ENCODE measurements at regions not wholly inside any gene's neighbourhood (a gene's known extent, or its start where the extent isn't known, plus 50 kb on each side); places are given as distances from the start of the nearest gene placed in this dataset.

DNA sequence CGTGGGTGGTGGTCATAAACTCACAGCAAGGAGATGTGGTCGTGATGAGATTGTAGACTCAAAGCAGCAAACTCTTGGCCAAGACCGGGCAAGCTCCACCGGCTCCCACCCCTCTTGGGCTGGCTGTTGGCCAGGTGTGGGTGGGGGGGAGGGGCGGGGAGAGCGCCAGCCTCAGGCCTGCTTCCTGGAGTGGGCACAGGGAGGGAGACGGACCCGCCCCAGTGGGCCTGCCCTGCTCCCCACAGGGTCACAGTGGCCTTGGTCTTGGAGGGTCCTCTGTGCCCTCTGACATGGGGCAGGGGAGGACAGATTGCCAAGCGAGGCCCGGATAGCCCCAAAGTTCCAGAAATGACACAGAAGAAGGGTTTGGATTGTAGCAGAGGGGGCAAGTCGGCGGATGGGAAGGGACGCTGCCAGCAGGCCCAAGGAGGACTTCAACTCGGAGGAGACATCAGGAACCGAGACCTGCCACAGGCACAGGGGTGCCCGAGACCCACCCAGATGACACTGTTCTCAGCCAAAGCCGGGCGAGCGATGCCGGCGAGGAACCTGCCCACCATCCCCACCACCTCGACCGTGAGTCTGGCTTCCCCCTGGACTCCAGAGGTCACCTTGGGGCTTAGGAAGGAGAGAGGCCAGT lies 85.4 kb upstream of the ACTRT2 start:
- no peak for DNase-seq

DNA sequence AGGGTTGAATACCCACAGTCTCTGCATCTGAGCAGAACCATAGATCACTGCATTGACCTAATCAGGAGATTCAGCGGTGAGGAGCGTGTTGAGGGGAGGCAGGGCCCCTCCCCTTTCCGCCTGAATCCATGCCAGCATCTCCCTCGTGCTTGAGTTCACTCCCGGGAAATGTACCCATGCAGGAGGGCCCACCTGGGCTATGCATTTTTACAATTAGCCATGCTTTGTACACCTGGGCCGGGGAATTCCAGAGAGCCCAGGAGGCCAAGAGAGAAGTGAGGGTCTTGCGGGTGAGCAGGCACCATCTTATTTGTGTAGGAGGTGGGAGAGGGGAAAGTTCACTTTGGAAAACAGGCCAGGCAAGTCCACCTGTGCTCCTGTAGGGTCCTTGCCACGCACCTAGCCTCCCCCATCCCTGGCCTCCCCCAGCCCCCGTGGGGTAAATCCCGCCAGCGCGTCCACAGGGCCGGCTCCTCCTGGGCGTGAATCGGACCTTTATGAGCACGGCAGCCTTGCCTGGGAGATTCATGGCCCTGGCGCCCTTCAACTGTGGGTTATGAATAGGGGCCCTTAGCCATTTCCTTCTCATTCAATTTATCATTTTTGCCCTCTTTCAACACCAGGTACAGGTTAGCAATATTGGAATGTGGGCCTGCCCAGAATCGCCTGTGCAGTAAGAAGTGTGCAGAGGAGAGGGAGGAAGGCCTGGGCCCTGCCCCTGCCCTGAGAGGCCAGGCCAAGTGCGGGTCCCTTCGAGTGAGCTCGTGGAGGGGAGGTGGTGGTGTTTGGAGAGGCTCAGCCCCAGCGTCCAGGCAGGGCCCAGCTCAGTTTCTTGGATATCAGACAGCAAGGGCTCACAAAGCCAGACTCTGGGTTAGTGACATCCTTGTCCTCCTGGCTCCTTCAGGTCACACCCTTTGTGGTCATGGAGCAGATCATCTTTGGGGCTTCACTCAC lies 84.4 kb upstream of the ACTRT2 start:
- DNase-seq = no peak

DNA sequence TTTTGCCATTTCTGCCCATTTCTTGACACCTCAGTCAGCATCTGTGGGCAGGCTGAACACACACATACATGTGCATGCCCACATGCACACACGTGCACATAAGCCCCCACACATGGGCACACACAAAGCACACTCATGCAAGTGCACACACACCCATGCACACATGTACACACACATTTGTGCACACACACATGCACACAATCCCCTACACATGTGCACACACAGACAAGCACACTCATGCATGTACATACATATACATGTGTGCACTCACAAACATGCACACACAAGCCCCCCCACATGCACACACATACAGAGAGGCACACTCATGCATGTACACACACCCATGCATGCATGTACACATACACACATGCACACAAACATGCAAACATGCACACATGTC lies 83.5 kb upstream of the ACTRT2 start:
- no peak for DNase-seq

DNA sequence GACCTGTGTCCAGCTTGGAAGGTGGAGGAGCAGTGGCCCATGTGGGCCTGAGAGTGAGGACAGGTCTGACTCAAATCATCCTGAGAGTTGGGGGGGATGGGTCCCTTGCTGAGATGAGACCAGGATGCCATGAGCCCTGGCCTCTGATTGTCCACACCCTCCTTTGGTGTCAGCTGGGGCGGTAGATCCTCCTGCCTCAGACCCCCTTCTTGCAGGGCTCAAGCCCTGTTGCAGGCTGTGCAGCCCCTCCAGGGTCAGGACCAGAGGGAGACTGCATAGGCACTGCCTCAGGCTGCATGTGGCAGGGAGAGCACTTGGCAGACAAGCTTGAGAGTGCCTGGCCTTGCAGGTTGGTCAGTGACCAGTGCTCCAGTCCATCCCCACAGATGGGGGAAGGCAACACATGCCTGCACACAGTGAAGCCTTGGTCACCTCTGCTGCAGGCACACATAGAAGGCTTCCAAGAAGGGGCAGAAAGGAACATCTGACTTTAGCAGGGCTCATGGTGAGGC lies 82.2 kb upstream of the ACTRT2 start:
- no peak for DNase-seq

DNA sequence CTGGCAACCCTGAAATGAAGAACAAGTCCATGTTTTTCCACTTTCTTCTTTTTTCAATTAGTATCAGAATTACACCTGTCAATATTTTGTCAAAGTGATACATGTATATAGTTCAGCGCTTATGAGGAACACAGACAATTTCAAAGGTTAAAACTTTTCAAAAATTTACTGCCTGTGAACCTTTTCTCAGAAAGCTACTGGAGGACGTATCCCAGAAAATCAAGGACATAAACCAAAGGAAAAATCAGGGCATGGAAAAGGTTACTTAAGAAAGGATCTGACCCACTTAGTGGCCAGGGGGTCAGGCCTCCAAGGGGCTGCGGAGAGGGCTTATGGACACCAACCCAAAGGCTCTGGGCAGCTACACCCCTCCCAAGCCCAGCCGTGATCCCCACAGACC lies 81.1 kb upstream of the ACTRT2 start:
- no peak for DNase-seq

DNA sequence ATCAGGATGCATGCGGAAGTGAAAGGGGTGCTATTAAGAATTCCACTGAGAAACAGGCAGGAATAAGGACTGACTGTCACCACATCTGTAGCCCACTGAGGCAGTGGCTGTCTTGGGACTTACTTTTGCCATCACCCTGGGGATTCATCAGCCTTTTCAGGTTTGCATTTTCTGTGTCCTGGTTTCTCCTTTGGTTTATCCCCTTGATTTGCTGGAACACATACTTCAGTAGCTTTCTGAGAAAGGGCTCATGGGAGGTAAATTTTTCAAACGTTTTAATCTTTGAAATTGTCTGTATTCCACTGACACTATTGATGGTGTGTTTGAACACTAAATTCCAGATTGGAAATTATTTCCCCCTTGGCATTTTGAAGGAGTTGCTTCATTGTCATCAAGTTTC lies 80.2 kb upstream of the ACTRT2 start:
- no peak for DNase-seq

DNA sequence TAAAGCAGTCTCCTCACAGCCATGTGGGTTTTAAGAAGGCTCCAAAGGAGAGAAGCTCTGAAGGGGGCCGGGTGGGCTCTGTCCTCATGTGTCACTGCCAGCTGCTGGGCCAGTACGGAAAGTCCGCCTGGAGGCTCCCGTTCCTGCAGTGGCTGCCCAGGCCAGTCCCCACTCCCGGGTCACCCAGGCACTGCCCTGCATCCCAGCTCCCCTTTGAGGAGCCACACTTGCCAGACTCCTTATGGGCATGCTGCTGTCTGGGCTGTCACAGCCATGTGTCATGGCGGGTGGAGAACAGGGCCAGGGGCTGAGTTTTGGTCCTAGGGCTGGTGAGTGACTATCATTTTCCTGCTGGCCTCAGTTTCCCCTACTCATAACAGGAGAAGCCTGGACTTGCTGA lies 79.4 kb upstream of the ACTRT2 start:
- no peak for DNase-seq

DNA sequence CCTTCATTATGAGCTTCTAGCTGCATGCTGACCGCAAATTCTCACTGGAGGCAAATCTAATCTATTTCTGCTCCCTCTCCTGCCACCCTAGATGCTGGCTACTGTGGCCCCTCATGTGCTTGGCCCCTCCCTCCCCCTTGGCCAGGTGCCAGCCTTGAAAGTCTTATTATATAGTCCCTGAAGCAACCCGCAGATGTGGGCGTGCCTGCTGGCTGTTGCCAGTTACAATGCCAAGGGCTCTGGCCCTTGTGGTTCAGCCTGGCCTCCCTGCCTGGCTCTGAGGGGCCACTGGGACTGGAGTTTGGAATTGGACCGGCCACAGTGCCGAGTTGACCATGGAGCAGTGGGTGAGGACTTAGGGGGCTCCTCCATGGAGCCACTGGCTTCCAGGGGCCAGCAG lies 78.9 kb upstream of the ACTRT2 start:
- no peak for DNase-seq

DNA sequence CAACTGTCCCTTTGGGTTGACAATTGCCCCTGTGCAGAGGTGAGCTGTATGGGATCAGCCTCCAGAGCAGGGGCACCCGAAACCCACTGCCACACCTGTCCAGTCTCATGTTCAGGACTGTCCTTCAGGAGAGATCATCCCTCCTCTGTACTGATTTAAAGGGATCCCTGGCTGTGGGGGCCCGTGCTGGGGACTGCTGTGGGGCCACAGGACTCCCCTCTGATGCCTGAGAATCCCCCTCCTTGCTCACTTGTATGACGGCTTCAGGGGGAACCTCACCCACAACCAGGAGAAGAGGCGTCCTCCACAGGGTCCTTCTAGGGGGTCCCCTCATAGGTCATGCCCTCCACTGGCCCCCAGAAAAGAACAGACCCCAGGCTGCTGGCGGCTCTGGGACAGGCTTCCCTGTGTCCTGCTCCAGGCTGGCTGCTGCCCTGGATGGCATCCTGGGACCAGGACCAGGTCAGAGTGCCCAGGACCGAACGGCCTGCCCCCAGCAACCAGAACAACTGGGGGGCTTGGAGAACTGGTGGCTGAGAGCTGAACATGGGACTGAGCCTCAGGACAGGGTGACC lies 77.5 kb upstream of the ACTRT2 start:
- DNase-seq = no peak

DNA sequence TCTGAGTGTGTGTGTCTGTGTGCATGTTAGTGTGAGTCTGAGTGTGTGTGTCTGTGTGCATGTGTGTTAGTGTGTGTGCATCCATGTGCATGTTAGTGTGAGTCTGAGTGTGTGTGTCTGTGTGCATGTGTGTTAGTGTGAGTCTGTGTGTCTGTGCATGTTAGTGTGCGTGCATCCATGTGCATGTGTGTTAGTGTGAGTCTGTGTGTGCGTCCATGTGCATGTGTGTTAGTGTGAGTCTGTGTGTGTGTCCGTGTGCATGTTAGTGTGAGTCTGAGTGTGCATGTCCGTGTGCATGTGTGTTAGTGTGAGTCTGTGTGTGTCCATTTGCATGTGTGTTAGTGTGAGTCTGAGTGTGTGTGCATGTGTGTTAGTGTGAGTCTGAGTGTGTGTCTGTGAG lies 76.6 kb upstream of the ACTRT2 start:
- no peak for DNase-seq

DNA sequence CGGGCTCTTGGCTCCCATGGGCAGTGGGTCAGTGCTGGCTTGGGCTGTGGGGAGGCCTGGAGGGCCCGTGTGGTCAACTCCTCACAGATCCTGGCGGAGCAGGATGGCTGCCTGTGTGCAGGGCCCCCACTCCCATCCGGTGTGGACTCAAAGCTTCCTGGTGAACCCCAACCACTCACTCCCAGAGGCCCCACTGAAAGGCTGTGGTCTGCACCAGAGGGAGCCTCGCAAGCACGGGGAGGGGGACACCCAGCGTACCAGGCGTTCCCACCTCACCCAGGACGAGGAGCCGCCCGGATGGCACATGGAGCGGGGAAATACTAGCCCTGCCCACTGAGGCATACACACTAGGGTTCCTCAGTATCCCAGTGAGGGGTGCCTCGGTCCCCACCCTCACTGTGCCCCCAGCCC lies 75.4 kb upstream of the ACTRT2 start:
- no peak for DNase-seq

DNA sequence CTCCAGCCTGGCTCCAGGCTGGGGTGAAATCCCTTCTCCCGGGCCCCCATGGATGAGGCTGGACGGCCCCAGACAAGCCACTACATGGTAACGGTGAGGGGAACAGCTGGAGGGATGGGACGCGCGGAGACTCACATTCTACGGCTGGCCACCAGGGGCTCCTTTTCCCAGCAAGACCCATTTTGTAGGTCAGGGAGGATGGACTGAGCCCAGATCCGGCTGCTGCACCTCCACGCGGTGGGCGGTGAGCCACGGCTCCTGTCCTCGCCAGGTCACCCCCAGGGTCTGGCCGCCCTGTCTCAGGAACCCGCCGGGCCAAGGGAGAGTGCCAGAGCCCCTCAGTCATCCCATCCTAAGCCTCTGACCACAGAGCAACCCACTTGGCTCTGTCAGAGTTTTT lies 75.0 kb upstream of the ACTRT2 start:
- no peak for DNase-seq

DNA sequence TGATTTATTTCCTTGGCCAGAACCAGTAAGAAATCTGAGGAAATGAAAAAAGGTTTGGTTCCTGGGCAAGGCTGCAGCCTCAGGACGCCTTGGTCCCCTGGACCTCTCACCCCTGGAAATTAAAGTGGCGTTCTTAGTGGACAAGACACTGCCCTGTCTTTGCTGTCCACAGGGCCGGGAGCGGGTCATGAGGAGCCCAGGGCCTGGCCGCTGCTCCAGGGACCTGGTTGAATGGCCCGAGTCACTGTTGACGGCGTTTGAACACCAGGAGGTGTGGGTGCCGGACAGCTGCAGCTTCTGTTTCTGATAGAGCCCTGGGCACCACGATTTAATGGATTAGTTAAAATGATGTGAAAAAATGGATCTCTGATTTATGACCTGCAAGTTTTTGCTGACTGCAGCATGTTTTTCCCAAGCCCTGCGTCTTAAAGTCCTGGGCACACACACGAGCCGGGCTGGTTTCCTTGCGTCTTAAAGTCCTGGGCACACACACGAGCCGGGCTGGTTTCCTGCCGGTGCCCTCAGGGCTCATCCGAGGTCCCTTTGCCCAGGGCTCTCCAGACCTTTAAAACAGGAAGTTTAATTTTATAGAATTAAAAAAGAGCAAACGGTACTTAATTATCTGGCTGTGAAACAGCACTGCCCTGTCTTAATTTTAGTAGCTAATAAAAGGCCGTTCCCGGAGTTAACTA lies 74.1 kb upstream of the ACTRT2 start:
- no peak for DNase-seq

DNA sequence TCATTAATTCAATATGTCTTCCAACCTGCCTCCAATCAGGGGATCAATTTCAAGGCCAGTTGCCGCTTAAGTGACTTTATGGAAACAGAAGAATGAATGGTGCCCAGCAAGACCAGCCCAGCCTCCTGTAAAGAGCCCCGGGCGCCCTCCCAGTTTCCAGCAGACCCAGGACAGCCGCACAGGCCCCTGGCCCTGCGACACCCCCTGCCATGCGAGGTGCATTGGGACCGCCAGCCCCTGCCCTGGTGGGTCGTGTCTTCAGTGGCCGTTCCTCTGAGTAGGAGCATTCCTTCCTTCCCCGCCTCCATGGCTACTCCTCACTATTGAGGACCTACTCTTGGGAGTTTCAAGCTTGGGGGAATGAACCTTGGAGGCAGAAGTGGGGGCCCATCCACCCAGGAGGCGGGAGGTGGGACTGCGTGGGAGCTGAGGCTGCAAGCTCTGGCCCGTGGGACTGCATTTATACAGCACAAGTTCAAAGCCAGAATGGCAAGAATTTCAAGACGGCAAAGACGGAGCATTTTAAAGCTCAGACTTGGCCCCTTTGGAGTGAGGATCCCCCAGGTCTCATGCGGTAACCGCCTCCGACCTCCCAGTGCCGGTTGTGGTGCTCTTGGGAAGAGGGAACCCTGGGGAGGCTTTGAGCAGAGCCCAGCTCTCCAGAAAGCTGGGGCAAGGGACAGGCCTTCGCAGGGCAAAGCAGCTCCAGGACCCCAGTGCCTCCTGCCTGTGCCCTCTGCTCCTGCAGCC lies 73.1 kb upstream of the ACTRT2 start:
- DNase-seq = no peak

DNA sequence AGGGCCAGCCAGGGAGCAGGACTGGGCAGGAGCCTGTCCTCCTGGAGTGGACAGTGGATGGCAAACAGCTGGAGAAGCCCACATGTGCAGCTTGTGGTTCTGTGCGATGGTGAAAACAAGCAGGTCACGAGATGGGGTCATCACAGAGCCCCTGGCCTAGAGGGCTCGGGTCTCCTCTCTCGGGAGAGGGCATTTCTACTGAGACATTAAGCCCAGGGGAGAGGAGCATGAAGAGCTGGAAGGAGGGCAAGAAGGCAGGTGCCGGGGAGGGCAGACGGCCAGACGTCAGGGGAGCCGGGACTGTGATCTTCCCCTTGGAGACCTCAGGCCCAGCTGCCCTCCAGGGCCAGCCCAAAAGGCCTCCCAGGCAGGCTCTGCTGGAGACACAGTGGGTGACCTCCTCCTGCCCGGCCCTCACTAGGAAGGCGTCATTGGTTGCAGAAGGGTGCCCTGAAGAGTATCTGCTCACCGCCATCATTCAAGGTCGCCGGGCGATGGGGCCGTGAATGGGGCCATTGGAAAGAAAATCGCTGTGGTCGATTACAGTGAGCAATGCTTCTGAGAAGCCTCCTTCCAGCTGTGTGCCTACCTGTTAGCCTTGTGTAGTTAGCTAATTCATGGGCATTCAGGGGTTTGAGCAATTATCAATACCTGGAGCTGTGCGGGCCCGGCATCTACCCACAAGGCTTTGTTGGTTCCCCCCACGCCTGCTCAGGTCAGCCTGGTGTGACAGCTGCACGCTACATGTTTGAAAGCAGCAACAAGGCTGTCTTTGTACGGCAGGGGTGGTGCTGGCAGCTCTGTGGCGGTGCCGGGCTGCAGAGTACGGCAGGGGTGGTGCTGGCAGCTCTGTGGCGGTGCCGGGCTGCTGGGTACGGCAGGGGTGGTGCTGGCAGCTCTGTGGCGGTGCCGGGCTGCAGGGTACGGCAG lies 72.3 kb upstream of the ACTRT2 start:
- no peak for DNase-seq

DNA sequence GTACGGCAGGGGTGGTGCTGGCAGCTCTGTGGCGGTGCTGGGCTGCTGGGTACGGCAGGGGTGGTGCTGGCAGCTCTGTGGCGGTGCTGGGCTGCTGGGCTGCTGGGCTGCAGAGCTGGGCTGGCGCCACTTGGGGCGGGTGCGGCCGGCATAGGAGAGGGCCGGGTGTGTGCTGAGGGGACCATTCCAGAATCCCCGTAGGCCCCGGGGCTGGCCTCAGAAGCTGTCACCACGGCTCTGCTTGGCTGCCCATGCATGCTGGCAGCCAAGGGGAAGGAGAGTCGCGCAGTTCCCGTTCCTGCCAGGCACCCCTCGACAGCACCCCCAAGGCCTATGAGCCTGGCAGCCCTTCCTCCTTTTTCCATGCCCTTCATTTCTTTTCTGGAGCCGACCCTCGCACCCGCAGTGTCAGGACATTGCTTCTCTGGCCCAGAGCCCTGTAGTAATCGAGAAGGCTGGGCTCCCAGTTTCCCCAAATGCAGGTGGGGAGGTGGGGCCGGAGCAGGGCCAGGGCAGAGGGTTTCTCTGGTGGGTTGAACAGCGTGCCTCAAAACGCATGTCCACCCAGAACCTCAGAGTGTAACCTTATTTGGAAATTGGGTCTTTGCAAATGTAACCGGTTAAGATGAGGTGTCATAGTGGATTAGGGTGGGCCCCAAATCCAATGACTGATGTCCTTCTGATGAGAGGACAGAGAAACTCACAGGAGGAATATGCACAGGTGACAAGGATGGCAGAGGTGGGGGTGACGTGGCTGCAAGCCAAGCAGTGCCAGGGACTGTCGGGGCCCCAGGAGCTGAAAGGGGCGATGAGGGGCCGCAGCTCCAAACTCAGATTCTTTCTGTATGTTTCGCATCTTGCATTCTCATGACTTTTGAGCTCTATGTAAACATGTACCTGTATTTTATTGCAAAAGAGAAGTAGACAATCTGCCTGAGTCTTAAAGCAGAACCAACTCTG lies 71.0 kb upstream of the ACTRT2 start:
- DNase-seq = no peak

DNA sequence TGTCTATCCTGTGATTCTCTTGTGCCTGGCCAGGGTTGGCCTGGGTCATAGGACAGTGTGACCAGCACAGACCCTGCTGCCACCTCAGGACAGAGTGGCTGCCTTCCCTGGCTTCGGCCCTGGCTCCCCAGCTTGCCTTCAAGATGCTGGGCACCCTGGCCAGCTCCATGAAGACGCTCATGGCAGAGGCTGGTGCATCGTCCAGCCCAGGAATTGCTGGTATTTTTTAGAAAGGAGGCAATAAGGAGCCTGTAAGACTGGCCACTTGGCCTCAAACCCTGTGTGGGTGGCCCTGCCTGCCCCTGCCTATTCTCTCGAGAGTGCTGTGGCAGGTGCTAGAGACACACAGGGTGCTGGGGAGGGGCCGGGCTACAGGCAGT lies 70.4 kb upstream of the ACTRT2 start:
- no peak for DNase-seq

DNA sequence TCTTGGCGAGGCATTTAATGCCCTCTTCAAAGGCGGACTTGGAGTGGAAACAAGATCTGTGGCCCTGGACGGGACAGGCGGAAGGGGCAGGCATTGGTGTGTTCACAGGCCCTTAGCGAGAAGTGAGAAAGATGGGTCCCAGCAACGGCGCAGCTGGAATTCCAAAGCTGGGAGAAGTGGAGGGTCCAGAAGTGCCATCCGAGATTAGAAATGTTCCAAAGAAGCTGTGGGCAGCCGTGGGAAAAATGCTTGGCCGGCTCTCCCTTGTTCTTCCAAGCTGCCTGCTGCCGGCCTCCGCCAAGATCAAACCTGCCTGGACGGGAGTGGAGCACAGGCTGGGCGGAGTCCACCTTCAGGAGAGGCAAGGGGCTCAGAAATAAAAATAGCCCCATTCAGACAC lies 69.4 kb upstream of the ACTRT2 start:
- DNase-seq = no peak

DNA sequence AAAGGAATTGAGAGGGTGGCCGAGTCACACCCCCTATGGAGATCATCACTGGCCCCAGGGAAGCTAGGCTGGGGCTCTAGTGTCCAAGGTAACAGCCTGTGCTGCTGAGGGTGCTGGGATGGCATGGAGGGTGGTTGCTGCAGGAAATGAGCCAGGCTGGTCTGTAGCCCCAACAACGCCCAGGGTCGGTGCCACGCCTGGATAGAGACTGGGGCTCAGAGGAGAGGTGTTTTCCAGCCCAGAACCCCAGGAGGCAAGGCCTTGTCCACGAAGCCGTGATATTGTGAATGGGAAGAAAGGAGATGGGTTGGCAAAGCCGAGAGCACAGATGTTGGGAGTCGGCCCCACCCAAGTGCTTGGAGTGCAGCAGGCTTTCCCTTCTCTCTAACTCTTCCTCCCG lies 68.9 kb upstream of the ACTRT2 start:
- no peak for DNase-seq

DNA sequence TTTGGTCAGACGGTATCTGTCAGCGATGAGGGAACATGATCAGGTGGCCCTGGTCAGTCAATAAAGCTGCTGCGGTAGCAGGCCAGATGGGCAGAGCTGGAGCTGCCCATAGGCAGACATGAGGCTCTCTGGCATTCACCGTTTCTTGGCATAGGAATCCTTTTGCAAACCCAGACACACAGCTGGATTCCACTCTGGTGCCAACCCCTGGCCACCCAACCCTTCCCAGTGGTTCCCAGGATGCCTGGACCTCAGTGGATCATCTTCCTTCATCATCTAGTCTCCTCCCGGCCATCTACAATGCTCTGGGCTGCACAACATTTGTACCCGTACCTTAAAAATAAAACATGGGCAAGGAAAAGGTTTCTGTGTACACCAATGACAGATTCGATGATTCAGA lies 68.3 kb upstream of the ACTRT2 start:
- DNase-seq = no peak

All from NCI-H526 treated with DMSO at 0.1 percent for 48 hours (cell line).